Liver (tissue), 8 donors: ENCODE measurements at regions not wholly inside any gene's neighbourhood (a gene's known extent, or its start where the extent isn't known, plus 50 kb on each side); places are given as distances from the start of the nearest gene placed in this dataset.

Experiments used
- DNase-seq: peaks from one replicate; pipeline ENCODE4 v3.0.0-alpha.2; 2017; ENCODE audit warnings: low spot score
- H3K27ac ChIP-seq, 2 donors: one replicate each; pipeline ENCODE4 v1.7.0; 2013; ENCODE audit warnings: inconsistent platforms in 2 of 2, low read length in 2 of 2, control low read depth in 1 of 2, low read depth in 1 of 2, mild to moderate bottlenecking in 1 of 2
- H3K27me3 ChIP-seq, 4 donors: one replicate each; pipeline versions ENCODE4 v1.6.1 to v1.7.0; 2013; ENCODE audit warnings: low read length in 3 of 4, inconsistent platforms in 1 of 4, mild to moderate bottlenecking in 1 of 4, moderate library complexity in 1 of 4; ENCODE audit not compliant: control insufficient read depth in 4 of 4, insufficient read depth in 4 of 4
- H3K36me3 ChIP-seq, 4 donors: one replicate each; pipeline versions ENCODE4 v1.6.1 to v1.7.0; 2013; ENCODE audit warnings: low read length in 3 of 4, mild to moderate bottlenecking in 3 of 4, low read depth in 1 of 4, moderate library complexity in 1 of 4; ENCODE audit not compliant: control insufficient read depth in 4 of 4, insufficient read depth in 3 of 4
- H3K4me1 ChIP-seq, 4 donors: one replicate each; pipeline versions ENCODE4 v1.6.1 to v1.7.0; 2013; ENCODE audit warnings: low read length in 3 of 4, mild to moderate bottlenecking in 3 of 4, moderate library complexity in 1 of 4; ENCODE audit not compliant: control insufficient read depth in 4 of 4, insufficient read depth in 4 of 4
- H3K4me3 ChIP-seq, 3 donors: one replicate each; pipeline versions ENCODE4 v1.6.1 to v1.7.0; 2013; ENCODE audit warnings: low read length in 3 of 3, control low read depth in 1 of 3, low read depth in 1 of 3, mild to moderate bottlenecking in 1 of 3
- H3K9ac ChIP-seq, 2 donors: one replicate each; pipeline ENCODE4 v1.7.0; 2013; ENCODE audit warnings: low read length in 2 of 2, mild to moderate bottlenecking in 2 of 2, moderate library complexity in 2 of 2, control low read depth in 1 of 2, low read depth in 1 of 2
- H3K9me3 ChIP-seq, 4 donors: one replicate each; pipeline versions ENCODE4 v1.6.1 to v1.7.0; 2013; ENCODE audit warnings: low read length in 3 of 4; ENCODE audit not compliant: control insufficient read depth in 4 of 4
- EGR1 ChIP-seq, 2 donors: IDR thresholded peaks; 2 replicates each; pipeline ENCODE4 v1.6.1; 2016 to 2018; ENCODE audit warnings: antibody characterized with exemption in 2 of 2, low read depth in 2 of 2
- FOXA1 ChIP-seq: IDR thresholded peaks from 2 replicates; pipeline ENCODE4 v1.6.1; 2016; ENCODE audit warnings: antibody characterized with exemption
- GABPA ChIP-seq, 2 donors: IDR thresholded peaks in 1 of 2; conservative IDR thresholded peaks in 1 of 2; 2 replicates each; pipeline ENCODE4 v1.6.1; 2016; ENCODE audit warnings: antibody characterized with exemption in 2 of 2, mild to moderate bottlenecking in 1 of 2, moderate library complexity in 1 of 2
- HNF4A ChIP-seq, 2 donors: conservative IDR thresholded peaks; 2 replicates each; pipeline ENCODE4 v1.6.1; 2016; ENCODE audit warnings: antibody characterized with exemption in 2 of 2, mild to moderate bottlenecking in 2 of 2
- HNF4G ChIP-seq: IDR thresholded peaks from 2 replicates; pipeline ENCODE4 v1.6.1; 2016; ENCODE audit warnings: antibody characterized with exemption
- JUND ChIP-seq, 2 donors: IDR thresholded peaks; 2 replicates each; pipeline ENCODE4 v1.6.1; 2016; ENCODE audit warnings: antibody characterized with exemption in 2 of 2
- NR2F2 ChIP-seq: IDR thresholded peaks from 2 replicates; pipeline ENCODE4 v1.6.1; 2016; ENCODE audit warnings: antibody characterized with exemption
- RAD21 ChIP-seq, 2 donors: IDR thresholded peaks; 2 replicates each; pipeline ENCODE4 v1.6.1; 2016; ENCODE audit warnings: antibody characterized with exemption in 2 of 2, mild to moderate bottlenecking in 2 of 2
- REST ChIP-seq: IDR thresholded peaks from 2 replicates; pipeline ENCODE4 v1.6.1; 2016; ENCODE audit warnings: antibody characterized with exemption, mild to moderate bottlenecking
- SP1 ChIP-seq: IDR thresholded peaks from 2 replicates; pipeline ENCODE4 v1.6.1; 2018; ENCODE audit warnings: antibody characterized with exemption, mild to moderate bottlenecking
- TAF1 ChIP-seq: conservative IDR thresholded peaks from 2 replicates; pipeline ENCODE4 v1.6.1; 2016; ENCODE audit warnings: antibody characterized with exemption, mild to moderate bottlenecking
- YY1 ChIP-seq: IDR thresholded peaks from 2 replicates; pipeline ENCODE4 v1.6.1; 2016; ENCODE audit warnings: antibody characterized with exemption, mild to moderate bottlenecking
- ZBTB33 ChIP-seq: IDR thresholded peaks from 2 replicates; pipeline ENCODE4 v1.6.1; 2016; ENCODE audit warnings: antibody characterized with exemption
- WGBS: extraction: QIAGEN DNeasy Blood & Tissue Kit; methylation state at CpG from one replicate; pipeline ENCODE4 v1.1.7; 2013; 5-methylcytosine and 5-hydroxymethylcytosine counted together
- TF ChIP-seq, protein P1 (sequence below): fragments of 150-350 bp; IDR thresholded peaks from 2 replicates; pipeline ENCODE4 v1.5.1; 2017; ENCODE audit warnings: improper control_type of control experiment, low read depth, low read length; ENCODE audit not compliant: missing input control
- TF ChIP-seq, protein P2 (sequence below): IDR thresholded peaks from 2 replicates; pipeline ENCODE4 v1.6.1; 2016; ENCODE audit warnings: antibody characterized with exemption
- donor health status: healthy.
- donor health status: healthy.
- donor health status: healthy.
- donor health status: healthy.
- donor health status: healthy.

DNA sequence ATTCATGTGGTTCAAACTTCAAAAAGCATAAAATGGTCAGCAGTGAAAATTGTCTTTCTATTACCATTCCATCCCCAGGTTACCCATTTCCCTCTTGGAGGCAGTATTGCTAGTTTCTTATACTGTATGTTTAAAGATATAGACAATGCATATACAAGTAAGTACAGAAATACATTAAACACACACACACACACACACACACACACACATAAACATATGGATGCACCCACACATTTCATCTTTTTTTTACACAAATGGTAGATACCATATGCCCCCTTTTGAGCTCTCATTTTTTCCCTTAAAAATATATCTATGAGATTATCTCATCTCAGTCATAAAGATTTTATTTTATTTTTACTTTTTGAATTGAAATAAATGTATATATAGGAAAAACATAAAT, 79.7 kb downstream of the NEUROD6 start:
- Histone ChIP-seq H3K4me3 (no peak overlapping the region), H3K27ac (no peak overlapping the region), H3K4me1 (no peaks in the 10 kb centered on the region), H3K27me3 (no peaks in the 10 kb centered on the region), H3K36me3 (no peaks in the 10 kb centered on the region), H3K9me3 (no peaks in the 10 kb centered on the region), H3K9ac (no peak overlapping the region)
- TF ChIP-seq FOXA1, result no peak
- no peak for TF ChIP-seq ZBTB33
- TF ChIP-seq, protein P1, sequence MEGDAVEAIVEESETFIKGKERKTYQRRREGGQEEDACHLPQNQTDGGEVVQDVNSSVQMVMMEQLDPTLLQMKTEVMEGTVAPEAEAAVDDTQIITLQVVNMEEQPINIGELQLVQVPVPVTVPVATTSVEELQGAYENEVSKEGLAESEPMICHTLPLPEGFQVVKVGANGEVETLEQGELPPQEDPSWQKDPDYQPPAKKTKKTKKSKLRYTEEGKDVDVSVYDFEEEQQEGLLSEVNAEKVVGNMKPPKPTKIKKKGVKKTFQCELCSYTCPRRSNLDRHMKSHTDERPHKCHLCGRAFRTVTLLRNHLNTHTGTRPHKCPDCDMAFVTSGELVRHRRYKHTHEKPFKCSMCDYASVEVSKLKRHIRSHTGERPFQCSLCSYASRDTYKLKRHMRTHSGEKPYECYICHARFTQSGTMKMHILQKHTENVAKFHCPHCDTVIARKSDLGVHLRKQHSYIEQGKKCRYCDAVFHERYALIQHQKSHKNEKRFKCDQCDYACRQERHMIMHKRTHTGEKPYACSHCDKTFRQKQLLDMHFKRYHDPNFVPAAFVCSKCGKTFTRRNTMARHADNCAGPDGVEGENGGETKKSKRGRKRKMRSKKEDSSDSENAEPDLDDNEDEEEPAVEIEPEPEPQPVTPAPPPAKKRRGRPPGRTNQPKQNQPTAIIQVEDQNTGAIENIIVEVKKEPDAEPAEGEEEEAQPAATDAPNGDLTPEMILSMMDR, result no peak
- no peak for TF ChIP-seq GABPA (IDR thresholded peaks at IDR 0.05 in 1 of 2, conservative IDR thresholded peaks at IDR 0.05 in 1 of 2)
- TF ChIP-seq EGR1 (IDR thresholded peaks at IDR 0.05; ENCODE audit: low read depth in 2 of 2), result no peak
- no peak for TF ChIP-seq TAF1
- no peak for TF ChIP-seq REST
- TF ChIP-seq SP1, result no peak
- TF ChIP-seq YY1, result no peak
- TF ChIP-seq JUND (IDR thresholded peaks at IDR 0.05), result no peak
- TF ChIP-seq, protein P2, sequence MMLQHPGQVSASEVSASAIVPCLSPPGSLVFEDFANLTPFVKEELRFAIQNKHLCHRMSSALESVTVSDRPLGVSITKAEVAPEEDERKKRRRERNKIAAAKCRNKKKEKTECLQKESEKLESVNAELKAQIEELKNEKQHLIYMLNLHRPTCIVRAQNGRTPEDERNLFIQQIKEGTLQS, result no peak
- no peak for TF ChIP-seq HNF4G
- TF ChIP-seq NR2F2, result no peak
- no peak for TF ChIP-seq HNF4A (conservative IDR thresholded peaks at IDR 0.05)
- TF ChIP-seq RAD21 (IDR thresholded peaks at IDR 0.05), result no peak
- DNase-seq, result no peak

DNA sequence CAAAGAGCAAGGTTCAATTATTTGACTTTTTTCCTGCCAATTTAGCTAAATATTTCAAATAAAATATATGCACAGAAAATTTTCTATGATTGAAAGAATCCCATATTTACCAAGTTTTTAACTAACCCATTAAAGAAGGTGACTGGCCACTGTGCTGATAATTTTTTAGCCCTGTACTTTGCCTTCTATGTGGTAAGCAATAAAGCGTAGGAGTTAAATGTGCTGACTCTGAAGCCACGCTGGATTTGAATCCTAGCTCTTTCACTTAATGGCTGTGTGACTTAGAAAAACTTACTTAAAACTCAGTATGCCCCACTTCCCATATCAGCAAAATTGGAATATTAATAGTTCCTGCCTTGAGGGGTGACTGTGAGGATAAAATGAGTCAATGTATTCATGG, 82.1 kb downstream of the NEUROD6 start:
- no peak overlapping the region for H3K4me3 ChIP-seq
- no peaks in the 10 kb centered on the region for H3K4me1 ChIP-seq
- no peak overlapping the region for H3K9ac ChIP-seq
- WGBS, result 46% methylated on average over 2 of the region's 2 CpGs
- no peaks in the 10 kb centered on the region for H3K27me3 ChIP-seq
- H3K36me3 ChIP-seq, result no peaks in the 10 kb centered on the region
- H3K27ac ChIP-seq, result no peak overlapping the region
- DNase-seq, result no peak
- no peaks in the 10 kb centered on the region for H3K9me3 ChIP-seq
- TF ChIP-seq HNF4A (conservative IDR thresholded peaks at IDR 0.05) (peak in 1 of 2 donors; percentile 3), REST (no peak)
